H9 (cell line): ENCODE measurements at regions not wholly inside any gene's neighbourhood (a gene's known extent, or its start where the extent isn't known, plus 50 kb on each side); places are given as distances from the start of the nearest gene placed in this dataset.

Source experiments
- DNase-seq: peaks from one replicate; pipeline ENCODE4 v3.0.0-alpha.2; 2017
- H2AFZ ChIP-seq: one replicate; pipeline ENCODE4 v1.6.1; 2013; ENCODE audit warnings: mild to moderate bottlenecking, low read length, control low read depth, moderate library complexity
- H2AK5ac ChIP-seq: 2 replicates; pipeline ENCODE4 v1.6.1; 2013; ENCODE audit warnings: low read length, control low read depth, mixed read lengths; ENCODE audit not compliant: insufficient read length
- H2BK120ac ChIP-seq: one replicate; pipeline ENCODE4 v1.6.1; 2013; ENCODE audit warnings: low read depth, mild to moderate bottlenecking, low read length, control low read depth, inconsistent platforms; ENCODE audit not compliant: poor library complexity, severe bottlenecking
- H2BK12ac ChIP-seq: 2 replicates; pipeline ENCODE4 v1.6.1; 2013; ENCODE audit warnings: low read length, control low read depth, mixed read lengths, low read depth; ENCODE audit not compliant: insufficient read length
- H2BK15ac ChIP-seq: 2 replicates; pipeline ENCODE4 v1.6.1; 2013; ENCODE audit warnings: low read depth, low read length, control low read depth
- H2BK20ac ChIP-seq: one replicate; pipeline ENCODE4 v1.6.1; 2013; ENCODE audit warnings: low read depth, mild to moderate bottlenecking, low read length, control low read depth, inconsistent platforms; ENCODE audit not compliant: poor library complexity, severe bottlenecking
- H2BK5ac ChIP-seq: 2 replicates; pipeline ENCODE4 v1.6.1; 2013; ENCODE audit warnings: low read length, control low read depth, mixed read lengths; ENCODE audit not compliant: insufficient read length
- H3K14ac ChIP-seq: 2 replicates; pipeline ENCODE4 v1.6.1; 2013; ENCODE audit warnings: low read length, control low read depth; ENCODE audit not compliant: insufficient read depth
- H3K18ac ChIP-seq: 2 replicates; pipeline ENCODE4 v1.6.1; 2013; ENCODE audit warnings: low read depth, mild to moderate bottlenecking, mixed read lengths, low read length, control low read depth; ENCODE audit not compliant: insufficient read length
- H3K23ac ChIP-seq: 2 replicates; pipeline ENCODE4 v1.6.1; 2013; ENCODE audit warnings: low read length, control low read depth, mixed read lengths, low read depth; ENCODE audit not compliant: insufficient read length
- H3K23me2 ChIP-seq: 2 replicates; pipeline ENCODE4 v1.6.1; 2013; ENCODE audit warnings: low read depth, mild to moderate bottlenecking, mixed read lengths, low read length, control low read depth; ENCODE audit not compliant: insufficient read length, poor library complexity, severe bottlenecking
- H3K27ac ChIP-seq: 2 replicates; pipeline ENCODE4 v1.5.1; 2013; ENCODE audit warnings: low read length, control low read depth, mixed read lengths, low read depth; ENCODE audit not compliant: insufficient read length
- H3K27me3 ChIP-seq: 2 replicates; pipeline ENCODE4 v1.6.1; 2013; ENCODE audit warnings: low read length, control low read depth, inconsistent platforms; ENCODE audit not compliant: insufficient read depth
- H3K4ac ChIP-seq: 2 replicates; pipeline ENCODE4 v1.6.1; 2013; ENCODE audit warnings: low read depth, mild to moderate bottlenecking, control low read depth, inconsistent platforms, low read length, moderate library complexity
- H3K4me1 ChIP-seq: 2 replicates; pipeline ENCODE4 v1.6.1; 2013; ENCODE audit warnings: low read length, control low read depth, inconsistent platforms; ENCODE audit not compliant: insufficient read depth
- H3K4me2 ChIP-seq: 2 replicates; pipeline ENCODE4 v1.6.1; 2013; ENCODE audit warnings: low read length, control low read depth, mixed read lengths; ENCODE audit not compliant: insufficient read length, insufficient read depth
- H3K56ac ChIP-seq: 2 replicates; pipeline ENCODE4 v1.6.1; 2013; ENCODE audit warnings: low read depth, mild to moderate bottlenecking, mixed read lengths, low read length, control low read depth; ENCODE audit not compliant: insufficient read length
- H3K79me1 ChIP-seq: 2 replicates; pipeline ENCODE4 v1.6.1; 2013; ENCODE audit warnings: low read depth, mild to moderate bottlenecking, moderate library complexity, low read length, control low read depth, inconsistent platforms; ENCODE audit not compliant: insufficient read depth, poor library complexity, severe bottlenecking
- H3K79me2 ChIP-seq: 2 replicates; pipeline ENCODE4 v1.6.1; 2013; ENCODE audit warnings: low read length, control low read depth, inconsistent platforms; ENCODE audit not compliant: insufficient read depth
- H3K9ac ChIP-seq: 2 replicates; pipeline ENCODE4 v1.6.1; 2013; ENCODE audit warnings: low read length, control low read depth, mixed read lengths; ENCODE audit not compliant: insufficient read length; ENCODE audit errors: extremely low read depth
- H3K9me3 ChIP-seq: one replicate; pipeline ENCODE4 v1.6.1; 2013; ENCODE audit warnings: low read depth, low read length, inconsistent platforms; ENCODE audit not compliant: control insufficient read depth
- H3T11ph ChIP-seq: one replicate; pipeline ENCODE4 v1.6.1; 2013; ENCODE audit warnings: mild to moderate bottlenecking, low read length, control low read depth, inconsistent platforms
- H4K20me1 ChIP-seq: one replicate; pipeline ENCODE4 v1.6.1; 2013; ENCODE audit not compliant: control insufficient read depth, insufficient read length, insufficient read depth
- H4K5ac ChIP-seq: 2 replicates; pipeline ENCODE4 v1.6.1; 2013; ENCODE audit warnings: low read depth, mild to moderate bottlenecking, mixed read lengths, low read length, control low read depth; ENCODE audit not compliant: insufficient read length
- H4K8ac ChIP-seq: replicated peaks from 2 replicates; pipeline ENCODE4 v1.6.1; 2013; ENCODE audit warnings: low read length, control low read depth, mixed read lengths, low read depth; ENCODE audit not compliant: insufficient read length
- H4K91ac ChIP-seq: 2 replicates; pipeline ENCODE4 v1.6.1; 2013; ENCODE audit warnings: low read depth, mild to moderate bottlenecking, moderate library complexity, mixed read lengths, low read length, control low read depth; ENCODE audit not compliant: insufficient read length
- H3K27ac Mint-ChIP-seq, 3 experiments: 2 replicates in 2 of 3; 3 replicates in 1 of 3; pipeline ENCODE4 v1.8.0; 2020 to 2021; ENCODE audit warnings: mixed read lengths in 3 of 3, mild to moderate bottlenecking in 1 of 3, moderate library complexity in 1 of 3
- H3K27me3 Mint-ChIP-seq: 2 replicates; pipeline ENCODE4 v1.8.0; 2021; ENCODE audit warnings: low read depth, mild to moderate bottlenecking, moderate library complexity, mixed read lengths
- H3K36me3 Mint-ChIP-seq, 3 experiments: 2 replicates in 2 of 3; 3 replicates in 1 of 3; pipeline ENCODE4 v1.8.0; 2020 to 2021; ENCODE audit warnings: low read depth in 3 of 3, mixed read lengths in 3 of 3; ENCODE audit not compliant: insufficient read depth in 1 of 3
- H3K4me1 Mint-ChIP-seq, 2 experiments: 2 replicates each; pipeline ENCODE4 v1.8.0; 2020; ENCODE audit warnings: mixed read lengths in 2 of 2
- H3K4me3 Mint-ChIP-seq, 2 experiments: 2 replicates in 1 of 2; 3 replicates in 1 of 2; pipeline ENCODE4 v1.8.0; 2020 to 2021; ENCODE audit warnings: mild to moderate bottlenecking in 2 of 2, mixed read lengths in 2 of 2, moderate library complexity in 1 of 2
- H3K9me3 Mint-ChIP-seq, 2 experiments: 2 replicates in 1 of 2; 3 replicates in 1 of 2; pipeline ENCODE4 v1.8.0; 2020; ENCODE audit warnings: mild to moderate bottlenecking in 2 of 2, mixed read lengths in 2 of 2, moderate library complexity in 1 of 2
- WGBS: extraction: QIAGEN DNeasy Blood & Tissue Kit; methylation state at CpG from one replicate; pipeline ENCODE4 v1.1.7; 2013; ENCODE audit warnings: missing lambda C conversion rate, low lambda C conversion rate, mixed read lengths; ENCODE audit not compliant: insufficient read length; ENCODE audit errors: extremely low coverage; 5-methylcytosine and 5-hydroxymethylcytosine counted together
- TF ChIP-seq, protein P1 (sequence below): fragments of 200-600 bp; sonication (generic); conservative IDR thresholded peaks from 3 replicates; pipeline ENCODE4 v1.8.0; 2021; ENCODE audit warnings: antibody characterized with exemption, mild to moderate bottlenecking

- H3T11ph ChIP-seq: no peak overlapping the region
- H2BK20ac ChIP-seq: no peak overlapping the region
- H3K9ac ChIP-seq: no peak overlapping the region
- H3K23ac ChIP-seq: no peak overlapping the region
- no peaks in the 10 kb centered on the region for H3K27me3 ChIP-seq
- no peaks in the 10 kb centered on the region for H3K79me2 ChIP-seq
- Mint-ChIP-seq H3K27ac (no peak overlapping the region), H3K4me1 (peaks cover 0 to 3% of the 10 kb centered on the region in 2 experiments; a peak in 2 of 4 replicates), H3K36me3 (no peaks in the 10 kb centered on the region), H3K4me3 (no peak overlapping the region), H3K9me3 (no peaks in the 10 kb centered on the region; a peak in 1 of 5 replicates), H3K27me3 (peaks cover 1% of the 10 kb centered on the region; the same call in 1 of the 2 replicates)
- no peaks in the 10 kb centered on the region for H3K79me1 ChIP-seq
- no peak overlapping the region for H3K56ac ChIP-seq
- H2AFZ ChIP-seq: no peak overlapping the region
- H2BK12ac ChIP-seq: no peak overlapping the region
- H3K18ac ChIP-seq: no peak overlapping the region
- no peaks in the 10 kb centered on the region for H4K20me1 ChIP-seq
- no peak overlapping the region for H4K8ac ChIP-seq
- H2BK5ac ChIP-seq: no peak overlapping the region
- no CpG with 5 or more reads among the region's 2 CpGs for WGBS
- no peak overlapping the region for H2BK120ac ChIP-seq
- no peaks in the 10 kb centered on the region for H3K9me3 ChIP-seq
- H3K4me2 ChIP-seq: no peak overlapping the region
- H4K91ac ChIP-seq: no peak overlapping the region
- no peak overlapping the region for H3K14ac ChIP-seq
- H2AK5ac ChIP-seq: no peak overlapping the region
- TF ChIP-seq, protein P1, sequence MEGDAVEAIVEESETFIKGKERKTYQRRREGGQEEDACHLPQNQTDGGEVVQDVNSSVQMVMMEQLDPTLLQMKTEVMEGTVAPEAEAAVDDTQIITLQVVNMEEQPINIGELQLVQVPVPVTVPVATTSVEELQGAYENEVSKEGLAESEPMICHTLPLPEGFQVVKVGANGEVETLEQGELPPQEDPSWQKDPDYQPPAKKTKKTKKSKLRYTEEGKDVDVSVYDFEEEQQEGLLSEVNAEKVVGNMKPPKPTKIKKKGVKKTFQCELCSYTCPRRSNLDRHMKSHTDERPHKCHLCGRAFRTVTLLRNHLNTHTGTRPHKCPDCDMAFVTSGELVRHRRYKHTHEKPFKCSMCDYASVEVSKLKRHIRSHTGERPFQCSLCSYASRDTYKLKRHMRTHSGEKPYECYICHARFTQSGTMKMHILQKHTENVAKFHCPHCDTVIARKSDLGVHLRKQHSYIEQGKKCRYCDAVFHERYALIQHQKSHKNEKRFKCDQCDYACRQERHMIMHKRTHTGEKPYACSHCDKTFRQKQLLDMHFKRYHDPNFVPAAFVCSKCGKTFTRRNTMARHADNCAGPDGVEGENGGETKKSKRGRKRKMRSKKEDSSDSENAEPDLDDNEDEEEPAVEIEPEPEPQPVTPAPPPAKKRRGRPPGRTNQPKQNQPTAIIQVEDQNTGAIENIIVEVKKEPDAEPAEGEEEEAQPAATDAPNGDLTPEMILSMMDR: no peak
- no peak overlapping the region for H3K27ac ChIP-seq
- no peak overlapping the region for H2BK15ac ChIP-seq
- H3K4ac ChIP-seq: no peak overlapping the region
- H3K23me2 ChIP-seq: no peaks in the 10 kb centered on the region
- H4K5ac ChIP-seq: no peak overlapping the region
- H3K4me1 ChIP-seq: no peaks in the 10 kb centered on the region
- no peak for DNase-seq
Observed at GRCh38 chr3:869734-870133, 223.1 kb upstream of the CNTN6 start.
